Memory B cell (primary cell): ENCODE measurements at regions not wholly inside any gene's neighbourhood (a gene's known extent, or its start where the extent isn't known, plus 50 kb on each side); places are given as distances from the start of the nearest gene placed in this dataset.
"Not testable (repeated sequence)": the region's sequence is repeated elsewhere in the genome, so short reads cannot be mapped to it uniquely, and the experiment has no call there.

Experiments
- ATAC-seq: fragments of 150-1000 bp; cut with Tn5 transposase; 2 replicates; pipeline ENCODE4 v1.10.0; 2021; ENCODE audit warnings: low read depth, mild to moderate bottlenecking, moderate library complexity
- DNase-seq, 2 donors: peaks; one replicate each; pipeline ENCODE4 v3.0.0; 2022; ENCODE audit warnings: low spot score in 2 of 2
- H3K27ac Mint-ChIP-seq: one replicate; pipeline ENCODE4 v1.8.0; 2022; ENCODE audit warnings: mild to moderate bottlenecking, moderate library complexity, mixed read lengths
- H3K27me3 Mint-ChIP-seq: one replicate; pipeline ENCODE4 v1.8.0; 2022; ENCODE audit warnings: mixed read lengths
- H3K36me3 Mint-ChIP-seq: one replicate; pipeline ENCODE4 v1.8.0; 2022; ENCODE audit warnings: mild to moderate bottlenecking, mixed read lengths
- H3K4me1 Mint-ChIP-seq: one replicate; pipeline ENCODE4 v1.8.0; 2022; ENCODE audit warnings: mixed read lengths
- H3K4me3 Mint-ChIP-seq: one replicate; pipeline ENCODE4 v1.8.0; 2022; ENCODE audit warnings: mild to moderate bottlenecking, moderate library complexity, mixed read lengths
- H3K9me3 Mint-ChIP-seq: one replicate; pipeline ENCODE4 v1.8.0; 2022; ENCODE audit warnings: mixed read lengths

DNA sequence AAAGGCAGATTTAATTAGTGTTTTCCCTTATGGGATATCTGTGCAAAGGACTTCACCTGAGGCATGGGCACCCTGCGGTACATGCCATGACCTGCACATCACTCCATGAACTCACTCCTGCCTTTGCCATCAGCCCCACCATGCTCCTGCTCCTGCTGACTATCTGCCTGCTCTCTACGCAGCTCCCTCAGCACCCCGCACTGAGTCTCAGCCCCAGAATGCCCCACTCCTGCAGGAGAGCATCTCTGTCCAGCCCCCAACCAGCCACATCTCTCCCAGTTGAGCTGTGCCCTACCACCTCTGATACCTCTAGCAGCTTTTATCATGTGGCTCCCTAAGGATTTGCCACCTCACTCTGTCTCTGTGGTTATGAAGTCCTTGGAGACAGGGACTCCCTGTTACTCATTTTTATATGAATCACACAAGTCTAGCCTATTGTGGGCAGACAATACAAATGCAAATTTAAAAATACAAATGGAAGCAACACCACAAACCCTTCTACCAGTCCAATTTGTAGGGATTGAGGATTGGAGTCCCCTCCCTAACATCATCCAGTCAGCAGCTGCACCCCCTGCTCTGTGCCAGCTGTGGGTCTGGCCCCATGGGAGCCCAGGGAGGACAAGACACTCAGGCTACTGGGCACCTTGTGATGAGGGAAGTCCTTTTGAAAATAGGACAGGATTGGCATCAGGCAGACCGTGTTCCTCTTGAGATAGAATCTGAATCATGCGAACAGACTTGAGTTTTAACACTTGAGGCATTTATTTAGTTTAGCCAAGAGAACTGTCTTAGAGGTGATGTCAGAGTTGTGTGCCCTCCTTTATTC is 689.6 kb upstream of the HS6ST1 start:
- Mint-ChIP-seq H3K9me3 (no peaks in the 10 kb centered on the region), H3K36me3 (no peaks in the 10 kb centered on the region), H3K27me3 (peaks cover 5% of the 10 kb centered on the region), H3K4me3 (no peak overlapping the region), H3K27ac (no peak overlapping the region), H3K4me1 (no peaks in the 10 kb centered on the region)
- DNase-seq (no peak), ATAC-seq (no peak)

- Mint-ChIP-seq H3K27ac (no peak overlapping the region), H3K9me3 (no peaks in the 10 kb centered on the region), H3K27me3 (peaks cover 5% of the 10 kb centered on the region), H3K4me1 (no peaks in the 10 kb centered on the region), H3K36me3 (no peaks in the 10 kb centered on the region), H3K4me3 (no peak overlapping the region)
- ATAC-seq = no peak
- DNase-seq = no peak
Observed at GRCh38 chr2:129008881-129009554, 690.4 kb upstream of the HS6ST1 start.

DNA sequence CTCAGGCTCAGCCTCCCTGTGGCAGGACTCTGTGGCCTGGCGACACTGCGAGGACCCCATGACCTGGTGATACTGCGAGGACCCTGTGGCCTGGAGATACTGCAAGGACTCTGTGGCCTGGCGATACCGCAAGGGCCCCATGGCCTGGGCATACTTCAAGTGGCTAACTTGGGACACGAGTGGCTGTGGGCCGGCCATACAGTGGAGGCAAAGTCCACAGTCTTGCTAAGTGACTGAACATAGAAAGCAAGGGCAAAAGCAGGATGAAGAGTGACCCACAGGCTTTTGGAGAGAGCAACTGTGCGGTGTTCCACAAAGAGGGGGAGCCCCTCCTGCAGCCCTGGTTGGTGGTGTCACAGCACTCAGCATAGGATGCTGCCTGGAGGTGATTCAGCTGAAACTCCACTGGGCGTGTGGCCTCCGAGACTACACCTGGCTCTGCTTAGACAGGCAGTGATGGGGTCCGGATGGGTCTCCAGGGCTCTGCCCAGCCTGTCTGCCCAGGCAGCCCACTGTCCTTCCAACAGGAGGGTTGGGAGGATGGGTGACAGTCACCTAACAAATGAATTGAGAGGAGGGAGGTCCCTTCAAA is 691.0 kb upstream of the HS6ST1 start:
- Mint-ChIP-seq H3K27ac (no peak overlapping the region), H3K9me3 (no peaks in the 10 kb centered on the region), H3K4me3 (no peak overlapping the region), H3K4me1 (no peaks in the 10 kb centered on the region), H3K36me3 (no peaks in the 10 kb centered on the region), H3K27me3 (peaks cover 7% of the 10 kb centered on the region)
- DNase-seq (no peak), ATAC-seq (no peak)

- Mint-ChIP-seq H3K36me3 (no peaks in the 10 kb centered on the region), H3K4me1 (no peaks in the 10 kb centered on the region), H3K27me3 (peaks cover 7% of the 10 kb centered on the region), H3K4me3 (no peak overlapping the region), H3K9me3 (no peaks in the 10 kb centered on the region), H3K27ac (no peak overlapping the region)
- ATAC-seq = no peak
- DNase-seq = no peak
Observed at GRCh38 chr2:129010262-129010661, 691.6 kb upstream of the HS6ST1 start.

GRCh38 chr2:129011466-129012061 is 692.9 kb upstream of the HS6ST1 start:
- Mint-ChIP-seq H3K36me3 (no peaks in the 10 kb centered on the region), H3K4me3 (no peak overlapping the region), H3K9me3 (no peaks in the 10 kb centered on the region), H3K4me1 (no peaks in the 10 kb centered on the region), H3K27ac (no peak overlapping the region), H3K27me3 (peaks cover 7% of the 10 kb centered on the region)
- no peak for ATAC-seq
- DNase-seq = no peak

DNA sequence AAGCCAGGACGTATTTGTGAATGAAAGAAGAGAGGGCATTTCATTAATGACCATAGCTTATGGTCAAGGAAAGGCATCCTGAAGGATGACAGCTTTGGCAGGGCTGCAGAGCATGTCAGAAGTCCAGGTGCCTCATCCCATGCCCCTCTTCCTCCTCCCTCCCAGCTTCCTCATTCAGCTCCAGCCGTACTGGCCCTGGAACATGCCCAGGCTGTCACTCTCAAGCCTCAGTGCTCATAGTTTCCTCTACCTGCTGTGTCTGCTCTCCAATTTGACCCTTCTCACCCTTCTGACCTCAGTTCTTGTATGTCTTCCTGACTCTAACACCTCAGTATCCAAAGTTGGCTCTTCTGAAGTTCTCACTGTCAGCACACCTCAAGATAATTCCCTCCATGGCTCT is 695.8 kb upstream of the HS6ST1 start:
- ATAC-seq (no peak), DNase-seq (no peak)
- no peak overlapping the region for H3K27ac Mint-ChIP-seq
- no peaks in the 10 kb centered on the region for H3K9me3 Mint-ChIP-seq
- no peaks in the 10 kb centered on the region for H3K4me1 Mint-ChIP-seq
- H3K4me3 Mint-ChIP-seq = no peak overlapping the region
- peaks cover 7% of the 10 kb centered on the region for H3K27me3 Mint-ChIP-seq
- H3K36me3 Mint-ChIP-seq = no peaks in the 10 kb centered on the region

- H3K9me3 Mint-ChIP-seq = no peaks in the 10 kb centered on the region
- no peak for ATAC-seq
- H3K4me1 Mint-ChIP-seq = no peaks in the 10 kb centered on the region
- DNase-seq = no peak
- H3K4me3 Mint-ChIP-seq = no peak overlapping the region
- H3K27me3 Mint-ChIP-seq = peaks cover 7% of the 10 kb centered on the region
- no peaks in the 10 kb centered on the region for H3K36me3 Mint-ChIP-seq
- H3K27ac Mint-ChIP-seq = no peak overlapping the region
Observed at GRCh38 chr2:129015397-129016285, 697.0 kb upstream of the HS6ST1 start.

GRCh38 chr2:129016972-129017371 is 698.3 kb upstream of the HS6ST1 start:
- DNase-seq (no peak), ATAC-seq (no peak)
- H3K4me3 Mint-ChIP-seq = no peak overlapping the region
- no peaks in the 10 kb centered on the region for H3K9me3 Mint-ChIP-seq
- H3K4me1 Mint-ChIP-seq = no peaks in the 10 kb centered on the region
- peaks cover 5% of the 10 kb centered on the region for H3K27me3 Mint-ChIP-seq
- no peaks in the 10 kb centered on the region for H3K36me3 Mint-ChIP-seq
- no peak overlapping the region for H3K27ac Mint-ChIP-seq

GRCh38 chr2:129024796-129025195 is 706.1 kb upstream of the HS6ST1 start:
- no peak overlapping the region for H3K27ac Mint-ChIP-seq
- H3K36me3 Mint-ChIP-seq = no peaks in the 10 kb centered on the region
- DNase-seq (no peak), ATAC-seq (no peak)
- H3K27me3 Mint-ChIP-seq = no peaks in the 10 kb centered on the region
- peaks cover 6% of the 10 kb centered on the region for H3K9me3 Mint-ChIP-seq
- no peak overlapping the region for H3K4me3 Mint-ChIP-seq
- no peaks in the 10 kb centered on the region for H3K4me1 Mint-ChIP-seq

- Mint-ChIP-seq H3K36me3 (no peaks in the 10 kb centered on the region), H3K9me3 (peaks cover 7% of the 10 kb centered on the region), H3K4me1 (no peaks in the 10 kb centered on the region), H3K4me3 (no peak overlapping the region), H3K27me3 (peaks cover 1% of the 10 kb centered on the region), H3K27ac (no peak overlapping the region)
- DNase-seq (no peak), ATAC-seq (no peak)
Observed at GRCh38 chr2:129035992-129036391, 717.3 kb upstream of the HS6ST1 start.

DNA sequence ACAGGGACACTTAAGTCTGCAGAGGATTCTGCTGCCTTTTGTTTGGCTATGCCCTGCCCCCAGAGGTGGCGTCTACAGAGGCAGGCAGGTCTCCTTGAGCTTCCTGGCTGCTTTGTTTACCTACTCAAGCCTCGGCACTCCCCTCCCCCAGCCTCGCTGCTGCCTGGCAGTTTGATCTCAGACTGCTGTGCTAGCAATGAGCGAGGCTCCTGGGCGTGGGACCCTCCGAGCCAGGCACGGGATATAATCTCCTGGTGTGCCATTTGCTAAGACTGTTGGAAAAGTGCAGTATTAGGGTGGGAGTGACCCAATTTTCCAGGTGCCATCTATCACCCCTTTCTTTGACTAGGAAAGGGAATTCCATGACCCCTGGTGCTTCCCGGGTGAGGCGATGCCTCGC is 725.0 kb upstream of the HS6ST1 start:
- H3K4me3 Mint-ChIP-seq, ATAC-seq, H3K27ac Mint-ChIP-seq, H3K9me3 Mint-ChIP-seq, H3K27me3 Mint-ChIP-seq, DNase-seq, H3K4me1 Mint-ChIP-seq, H3K36me3 Mint-ChIP-seq: not testable (repeated sequence)

- not testable (repeated sequence) for H3K27me3 Mint-ChIP-seq, DNase-seq, ATAC-seq, H3K27ac Mint-ChIP-seq, H3K36me3 Mint-ChIP-seq, H3K4me3 Mint-ChIP-seq, H3K9me3 Mint-ChIP-seq, H3K4me1 Mint-ChIP-seq
Observed at GRCh38 chr2:129046475-129046874, 727.8 kb upstream of the HS6ST1 start.

DNA sequence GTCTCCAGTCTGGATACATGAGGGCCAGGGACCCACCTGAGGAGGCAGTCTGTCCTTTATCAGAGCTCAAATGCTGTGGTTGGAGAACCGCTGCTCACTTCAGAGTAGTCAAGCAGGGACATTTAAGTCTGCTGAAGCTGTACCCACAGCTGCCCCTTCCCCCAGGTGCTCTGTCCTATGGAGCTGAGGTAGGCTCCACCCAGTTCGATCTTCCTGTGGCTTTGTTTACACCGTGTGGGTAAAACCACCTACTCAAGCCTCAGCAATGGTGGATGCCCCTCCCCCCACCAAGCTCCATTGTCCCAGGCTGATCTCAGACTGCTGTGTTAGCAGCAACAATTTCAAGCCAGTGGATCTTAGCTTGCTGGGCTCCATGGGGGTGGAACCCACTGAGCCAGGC is 731.4 kb upstream of the HS6ST1 start:
- ATAC-seq (no peak), DNase-seq (no peak)
- Mint-ChIP-seq H3K27ac (no peak overlapping the region), H3K36me3 (no peaks in the 10 kb centered on the region), H3K4me1 (no peaks in the 10 kb centered on the region), H3K4me3 (no peak overlapping the region), H3K27me3 (peaks cover 9% of the 10 kb centered on the region), H3K9me3 (peaks cover 1% of the 10 kb centered on the region)
